ENCODE measurements at regions not wholly inside any gene's neighbourhood (a gene's known extent, or its start where the extent isn't known, plus 50 kb on each side); places are given as distances from the start of the nearest gene placed in this dataset.

- no peak for TF ChIP-seq FOXP2 (optimal IDR thresholded peaks at IDR 0.05; ENCODE audit: borderline replicate concordance, extremely low read depth, extremely low read length, insufficient read depth)
- no peak for TF ChIP-seq TAF1 (IDR thresholded peaks at IDR 0.05; ENCODE audit: borderline replicate concordance, insufficient read depth, low read length)
- TF ChIP-seq POLR2AphosphoS5 (IDR thresholded peaks at IDR 0.05; ENCODE audit: low read depth, low read length), result no peak
- TF ChIP-seq SIN3A (IDR thresholded peaks at IDR 0.05; ENCODE audit: borderline replicate concordance, insufficient read depth, low read length), result no peak
- no peak for TF ChIP-seq REST (IDR thresholded peaks at IDR 0.05; ENCODE audit: insufficient read depth in 1 of 2, low read depth in 2 of 2, low read length in 2 of 2)
These were observed 145.3 kb downstream of the GRIN2B start for GRCh38 chr12:13836099-13836498.

GRCh38 chr12:13835652-13836051, 145.8 kb downstream of the GRIN2B start:
- TF ChIP-seq SIN3A (IDR thresholded peaks at IDR 0.05; ENCODE audit: borderline replicate concordance, insufficient read depth, low read length) (no peak), TAF1 (IDR thresholded peaks at IDR 0.05; ENCODE audit: borderline replicate concordance, insufficient read depth, low read length) (no peak), FOXP2 (optimal IDR thresholded peaks at IDR 0.05; ENCODE audit: borderline replicate concordance, extremely low read depth, extremely low read length, insufficient read depth) (no peak), POLR2AphosphoS5 (IDR thresholded peaks at IDR 0.05; ENCODE audit: low read depth, low read length) (no peak), REST (IDR thresholded peaks at IDR 0.05; ENCODE audit: insufficient read depth in 1 of 2, low read depth in 2 of 2, low read length in 2 of 2) (no peak)

GRCh38 chr12:13834241-13834640, 147.2 kb downstream of the GRIN2B start:
- no peak for TF ChIP-seq TAF1 (IDR thresholded peaks at IDR 0.05; ENCODE audit: borderline replicate concordance, insufficient read depth, low read length)

- TF ChIP-seq REST (IDR thresholded peaks at IDR 0.05; ENCODE audit: insufficient read depth in 1 of 2, low read depth in 2 of 2, low read length in 2 of 2), result no peak
- TF ChIP-seq FOXP2 (optimal IDR thresholded peaks at IDR 0.05; ENCODE audit: borderline replicate concordance, extremely low read depth, extremely low read length, insufficient read depth), result no peak
- no peak for TF ChIP-seq TAF1 (IDR thresholded peaks at IDR 0.05; ENCODE audit: borderline replicate concordance, insufficient read depth, low read length)
- no peak for TF ChIP-seq POLR2AphosphoS5 (IDR thresholded peaks at IDR 0.05; ENCODE audit: low read depth, low read length)
- no peak for TF ChIP-seq SIN3A (IDR thresholded peaks at IDR 0.05; ENCODE audit: borderline replicate concordance, insufficient read depth, low read length)
These were observed 164.3 kb downstream of the GRIN2B start for GRCh38 chr12:13817131-13817530.

- TF ChIP-seq FOXP2 (optimal IDR thresholded peaks at IDR 0.05; ENCODE audit: borderline replicate concordance, extremely low read depth, extremely low read length, insufficient read depth) (no peak), SIN3A (IDR thresholded peaks at IDR 0.05; ENCODE audit: borderline replicate concordance, insufficient read depth, low read length) (no peak), TAF1 (IDR thresholded peaks at IDR 0.05; ENCODE audit: borderline replicate concordance, insufficient read depth, low read length) (no peak), POLR2AphosphoS5 (IDR thresholded peaks at IDR 0.05; ENCODE audit: low read depth, low read length) (no peak), REST (IDR thresholded peaks at IDR 0.05; ENCODE audit: insufficient read depth in 1 of 2, low read depth in 2 of 2, low read length in 2 of 2) (no peak)
These were observed 165.0 kb downstream of the GRIN2B start for GRCh38 chr12:13816394-13816793.

All from PFSK-1 (cell line).